GM18909 (cell line): ENCODE measurements at regions not wholly inside any gene's neighbourhood (a gene's known extent, or its start where the extent isn't known, plus 50 kb on each side); places are given as distances from the start of the nearest gene placed in this dataset.

Experiments
- ATAC-seq: cut with Tn5 transposase; IDR thresholded peaks from one replicate; pipeline ENCODE4 v1.9.1; 2021; ENCODE audit warnings: mild to moderate bottlenecking; ENCODE audit not compliant: unreplicated experiment, poor library complexity

GRCh38 chr9:90023861-90024260 lies 419.0 kb downstream of the GADD45G start:
- ATAC-seq: no peak

GRCh38 chr9:90024409-90024808 lies 419.6 kb downstream of the GADD45G start:
- no peak for ATAC-seq

GRCh38 chr9:90024823-90025222 lies 420.0 kb downstream of the GADD45G start:
- ATAC-seq: no peak

- ATAC-seq: no peak
Observed at GRCh38 chr9:90025816-90026215, 421.0 kb downstream of the GADD45G start.

- no peak for ATAC-seq
Observed at GRCh38 chr9:90027296-90027790, 422.5 kb downstream of the GADD45G start.

- no peak for ATAC-seq
Observed at GRCh38 chr9:90029386-90029785, 424.6 kb downstream of the GADD45G start.

GRCh38 chr9:90029996-90030395 lies 425.2 kb downstream of the GADD45G start:
- ATAC-seq: no peak

- ATAC-seq: no peak
Observed at GRCh38 chr9:90032296-90033027, 427.6 kb downstream of the GADD45G start.

- no peak for ATAC-seq
Observed at GRCh38 chr9:90033028-90033650, 428.3 kb downstream of the GADD45G start.

GRCh38 chr9:90034071-90034470 lies 429.3 kb downstream of the GADD45G start:
- ATAC-seq: no peak

GRCh38 chr9:90035471-90035870 lies 430.7 kb downstream of the GADD45G start:
- no peak for ATAC-seq

- ATAC-seq: no peak
Observed at GRCh38 chr9:90037146-90037797, 432.5 kb downstream of the GADD45G start.

- no peak for ATAC-seq
Observed at GRCh38 chr9:90038763-90039162, 434.0 kb downstream of the GADD45G start.

GRCh38 chr9:90044263-90044662 lies 439.5 kb downstream of the GADD45G start:
- ATAC-seq: no peak

- ATAC-seq: no peak
Observed at GRCh38 chr9:90044710-90045151, 439.9 kb downstream of the GADD45G start.

GRCh38 chr9:90046317-90046861 lies 441.6 kb downstream of the GADD45G start:
- no peak for ATAC-seq

GRCh38 chr9:90047828-90048227 lies 443.0 kb downstream of the GADD45G start:
- ATAC-seq: no peak

- no peak for ATAC-seq
Observed at GRCh38 chr9:90052366-90052765, 447.6 kb downstream of the GADD45G start.

GRCh38 chr9:90053027-90053426 lies 448.2 kb downstream of the GADD45G start:
- no peak for ATAC-seq

GRCh38 chr9:90054810-90055209 lies 450.0 kb downstream of the GADD45G start:
- no peak for ATAC-seq

GRCh38 chr9:90055226-90055625 lies 450.4 kb downstream of the GADD45G start:
- ATAC-seq: no peak
